ENCODE measurements at regions not wholly inside any gene's neighbourhood (a gene's known extent, or its start where the extent isn't known, plus 50 kb on each side); places are given as distances from the start of the nearest gene placed in this dataset.

- TF ChIP-seq, protein P1, sequence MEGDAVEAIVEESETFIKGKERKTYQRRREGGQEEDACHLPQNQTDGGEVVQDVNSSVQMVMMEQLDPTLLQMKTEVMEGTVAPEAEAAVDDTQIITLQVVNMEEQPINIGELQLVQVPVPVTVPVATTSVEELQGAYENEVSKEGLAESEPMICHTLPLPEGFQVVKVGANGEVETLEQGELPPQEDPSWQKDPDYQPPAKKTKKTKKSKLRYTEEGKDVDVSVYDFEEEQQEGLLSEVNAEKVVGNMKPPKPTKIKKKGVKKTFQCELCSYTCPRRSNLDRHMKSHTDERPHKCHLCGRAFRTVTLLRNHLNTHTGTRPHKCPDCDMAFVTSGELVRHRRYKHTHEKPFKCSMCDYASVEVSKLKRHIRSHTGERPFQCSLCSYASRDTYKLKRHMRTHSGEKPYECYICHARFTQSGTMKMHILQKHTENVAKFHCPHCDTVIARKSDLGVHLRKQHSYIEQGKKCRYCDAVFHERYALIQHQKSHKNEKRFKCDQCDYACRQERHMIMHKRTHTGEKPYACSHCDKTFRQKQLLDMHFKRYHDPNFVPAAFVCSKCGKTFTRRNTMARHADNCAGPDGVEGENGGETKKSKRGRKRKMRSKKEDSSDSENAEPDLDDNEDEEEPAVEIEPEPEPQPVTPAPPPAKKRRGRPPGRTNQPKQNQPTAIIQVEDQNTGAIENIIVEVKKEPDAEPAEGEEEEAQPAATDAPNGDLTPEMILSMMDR (conservative IDR thresholded peaks at IDR 0.05; ENCODE audit: low read depth, low read length) = no peak
- no peak for TF ChIP-seq EZH2 (IDR thresholded peaks at IDR 0.05; ENCODE audit: low read length, unreplicated experiment)
- no peak for TF ChIP-seq EZH2phosphoT487 (IDR thresholded peaks at IDR 0.05; ENCODE audit: borderline replicate concordance, low read length)
These were observed 198.6 kb downstream of the TFCP2L1 start for GRCh38 chr2:121086450-121086849.

All from PC-3 (cell line).